ENCODE measurements at regions not wholly inside any gene's neighbourhood (a gene's known extent, or its start where the extent isn't known, plus 50 kb on each side); places are given as distances from the start of the nearest gene placed in this dataset.

DNA sequence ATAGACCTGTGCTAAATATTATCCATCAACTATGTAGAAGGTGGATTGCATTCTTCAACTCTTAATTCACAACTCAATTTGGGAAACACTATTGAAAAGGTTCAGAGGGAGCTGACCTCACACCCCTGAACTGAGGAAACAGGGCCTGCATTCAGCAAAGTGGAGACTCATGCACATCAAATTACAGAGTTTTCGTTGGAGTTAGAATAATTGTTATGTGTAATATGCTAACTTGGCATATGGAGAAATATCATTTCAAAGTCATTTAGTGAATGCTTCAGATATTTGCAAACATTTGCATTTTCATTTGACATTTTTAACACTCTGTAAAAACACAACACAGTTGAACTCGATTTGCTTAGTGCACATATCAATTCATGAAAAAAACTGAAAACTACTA, 1102.8 kb upstream of the INTU start:
- H3K36me3 ChIP-seq (ENCODE audit: insufficient read depth, low read length) = no peaks in the 10 kb centered on the region
- H3K4me2 ChIP-seq (ENCODE audit: insufficient read depth, low read length) = no peak overlapping the region
- TF ChIP-seq, protein P1, sequence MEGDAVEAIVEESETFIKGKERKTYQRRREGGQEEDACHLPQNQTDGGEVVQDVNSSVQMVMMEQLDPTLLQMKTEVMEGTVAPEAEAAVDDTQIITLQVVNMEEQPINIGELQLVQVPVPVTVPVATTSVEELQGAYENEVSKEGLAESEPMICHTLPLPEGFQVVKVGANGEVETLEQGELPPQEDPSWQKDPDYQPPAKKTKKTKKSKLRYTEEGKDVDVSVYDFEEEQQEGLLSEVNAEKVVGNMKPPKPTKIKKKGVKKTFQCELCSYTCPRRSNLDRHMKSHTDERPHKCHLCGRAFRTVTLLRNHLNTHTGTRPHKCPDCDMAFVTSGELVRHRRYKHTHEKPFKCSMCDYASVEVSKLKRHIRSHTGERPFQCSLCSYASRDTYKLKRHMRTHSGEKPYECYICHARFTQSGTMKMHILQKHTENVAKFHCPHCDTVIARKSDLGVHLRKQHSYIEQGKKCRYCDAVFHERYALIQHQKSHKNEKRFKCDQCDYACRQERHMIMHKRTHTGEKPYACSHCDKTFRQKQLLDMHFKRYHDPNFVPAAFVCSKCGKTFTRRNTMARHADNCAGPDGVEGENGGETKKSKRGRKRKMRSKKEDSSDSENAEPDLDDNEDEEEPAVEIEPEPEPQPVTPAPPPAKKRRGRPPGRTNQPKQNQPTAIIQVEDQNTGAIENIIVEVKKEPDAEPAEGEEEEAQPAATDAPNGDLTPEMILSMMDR (IDR thresholded peaks at IDR 0.05; ENCODE audit: borderline replicate concordance, extremely low read depth, low read length, poor library complexity, severe bottlenecking) = no peak
- no peak for TF ChIP-seq EZH2 (IDR thresholded peaks at IDR 0.05; ENCODE audit: borderline replicate concordance, low read depth, low read length, severe bottlenecking)
- H3K4me1 ChIP-seq (ENCODE audit: insufficient read depth, low read length) = no peaks in the 10 kb centered on the region
- H3K79me2 ChIP-seq (ENCODE audit: insufficient read depth, low read length) = no peaks in the 10 kb centered on the region
- no peak for ATAC-seq (ENCODE audit: insufficient read depth, low read depth)
- no peak overlapping the region for H3K4me3 ChIP-seq (ENCODE audit: low read depth in 1 of 2, low read length in 2 of 2)
- no peak overlapping the region for H3K27ac ChIP-seq (ENCODE audit: low read length)
- H4K20me1 ChIP-seq (ENCODE audit: insufficient read depth, low read length) = no peaks in the 10 kb centered on the region
- H3K9me3 ChIP-seq (ENCODE audit: insufficient read depth, low read length, severe bottlenecking) = no peaks in the 10 kb centered on the region
- H3K9ac ChIP-seq (ENCODE audit: low read depth, low read length) = no peak overlapping the region
- H3K27me3 ChIP-seq (ENCODE audit: insufficient read depth, low read length, poor library complexity) = no peaks in the 10 kb centered on the region
- no peak overlapping the region for H2AFZ ChIP-seq (ENCODE audit: low read depth, low read length)
- no peak for DNase-seq

DNA sequence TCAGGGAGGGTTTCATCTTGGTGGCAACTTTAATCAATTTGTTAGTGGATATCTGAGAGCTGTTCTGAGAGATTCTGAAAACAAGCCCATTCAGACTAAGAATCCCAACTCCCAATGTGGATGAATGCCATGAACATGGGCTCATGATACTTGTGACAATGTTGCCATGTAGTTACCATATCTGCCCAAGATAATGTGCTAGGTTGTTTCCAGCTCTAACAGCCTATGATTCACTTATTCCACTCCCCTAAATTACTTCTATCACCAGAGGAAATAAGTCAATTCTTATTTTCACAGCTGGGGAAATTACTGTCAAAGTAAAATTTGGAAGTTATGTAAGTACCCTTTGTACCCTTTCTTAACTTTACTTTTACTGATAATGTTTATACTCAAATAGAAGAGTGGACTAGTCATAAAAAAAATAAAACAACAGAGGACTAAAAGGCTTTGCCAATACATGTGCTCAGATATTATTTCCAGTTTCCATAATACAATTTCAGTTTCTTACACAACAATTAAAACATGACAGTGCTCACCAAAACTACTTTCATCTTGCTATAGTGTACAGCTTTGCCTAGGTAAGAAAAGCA, 1101.7 kb upstream of the INTU start:
- Histone ChIP-seq H2AFZ (ENCODE audit: low read depth, low read length) (no peak overlapping the region), H3K4me2 (ENCODE audit: insufficient read depth, low read length) (no peak overlapping the region), H4K20me1 (ENCODE audit: insufficient read depth, low read length) (no peaks in the 10 kb centered on the region), H3K4me3 (ENCODE audit: low read depth in 1 of 2, low read length in 2 of 2) (no peak overlapping the region), H3K4me1 (ENCODE audit: insufficient read depth, low read length) (no peaks in the 10 kb centered on the region), H3K79me2 (ENCODE audit: insufficient read depth, low read length) (no peaks in the 10 kb centered on the region), H3K36me3 (ENCODE audit: insufficient read depth, low read length) (no peaks in the 10 kb centered on the region), H3K9ac (ENCODE audit: low read depth, low read length) (no peak overlapping the region), H3K9me3 (ENCODE audit: insufficient read depth, low read length, severe bottlenecking) (no peaks in the 10 kb centered on the region), H3K27me3 (ENCODE audit: insufficient read depth, low read length, poor library complexity) (no peaks in the 10 kb centered on the region), H3K27ac (ENCODE audit: low read length) (no peak overlapping the region)
- ATAC-seq (ENCODE audit: insufficient read depth, low read depth) (no peak), DNase-seq (no peak)
- TF ChIP-seq, protein P1 (IDR thresholded peaks at IDR 0.05; ENCODE audit: borderline replicate concordance, extremely low read depth, low read length, poor library complexity, severe bottlenecking) = no peak
- TF ChIP-seq EZH2 (IDR thresholded peaks at IDR 0.05; ENCODE audit: borderline replicate concordance, low read depth, low read length, severe bottlenecking) = no peak

DNA sequence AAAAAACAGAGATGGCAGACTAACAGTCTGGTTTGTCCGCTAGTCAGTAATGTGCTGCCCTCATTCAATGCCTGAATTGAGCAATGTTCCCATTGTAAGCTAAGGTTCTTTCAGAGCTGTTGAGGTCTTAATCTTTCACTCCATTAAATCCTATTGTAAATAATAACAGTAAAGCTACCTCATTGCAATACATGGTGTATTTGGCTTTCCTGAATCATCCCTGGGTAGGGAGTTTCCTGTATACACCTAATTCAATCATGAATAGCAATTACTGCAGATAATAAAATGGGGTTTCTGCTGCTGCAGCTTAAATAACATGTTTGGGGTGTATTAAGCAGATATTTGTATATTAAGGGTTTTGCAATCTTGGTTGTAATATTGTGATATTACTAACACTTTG, 1100.2 kb upstream of the INTU start:
- H3K27me3 ChIP-seq (ENCODE audit: insufficient read depth, low read length, poor library complexity) = no peaks in the 10 kb centered on the region
- H3K4me3 ChIP-seq (ENCODE audit: low read depth in 1 of 2, low read length in 2 of 2) = no peak overlapping the region
- ATAC-seq (ENCODE audit: insufficient read depth, low read depth) (no peak), DNase-seq (no peak)
- no peak for TF ChIP-seq EZH2 (IDR thresholded peaks at IDR 0.05; ENCODE audit: borderline replicate concordance, low read depth, low read length, severe bottlenecking)
- TF ChIP-seq, protein P1 (IDR thresholded peaks at IDR 0.05; ENCODE audit: borderline replicate concordance, extremely low read depth, low read length, poor library complexity, severe bottlenecking) = no peak
- no peaks in the 10 kb centered on the region for H3K9me3 ChIP-seq (ENCODE audit: insufficient read depth, low read length, severe bottlenecking)
- H3K27ac ChIP-seq (ENCODE audit: low read length) = no peak overlapping the region
- H3K79me2 ChIP-seq (ENCODE audit: insufficient read depth, low read length) = no peaks in the 10 kb centered on the region
- H3K9ac ChIP-seq (ENCODE audit: low read depth, low read length) = no peak overlapping the region
- no peak overlapping the region for H3K4me2 ChIP-seq (ENCODE audit: insufficient read depth, low read length)
- no peaks in the 10 kb centered on the region for H4K20me1 ChIP-seq (ENCODE audit: insufficient read depth, low read length)
- H3K36me3 ChIP-seq (ENCODE audit: insufficient read depth, low read length) = no peaks in the 10 kb centered on the region
- H2AFZ ChIP-seq (ENCODE audit: low read depth, low read length) = no peak overlapping the region
- no peaks in the 10 kb centered on the region for H3K4me1 ChIP-seq (ENCODE audit: insufficient read depth, low read length)
